Mesenchymal stem cell (in vitro differentiated cells and primary cell): ENCODE measurements at regions not wholly inside any gene's neighbourhood (a gene's known extent, or its start where the extent isn't known, plus 50 kb on each side); places are given as distances from the start of the nearest gene placed in this dataset.

Source experiments
- DNase-seq: peaks from one replicate; pipeline ENCODE4 v3.0.0-alpha.2; 2013
- H2AFZ ChIP-seq: one replicate; pipeline ENCODE4 v1.6.1; 2013; ENCODE audit warnings: low read depth, mild to moderate bottlenecking, control low read depth, inconsistent platforms, low read length, moderate library complexity
- H2AK5ac ChIP-seq: 2 replicates; pipeline ENCODE4 v1.6.1; 2013; ENCODE audit warnings: low read length, moderate library complexity, mild to moderate bottlenecking, inconsistent platforms; ENCODE audit not compliant: severe bottlenecking
- H2BK120ac ChIP-seq: one replicate; pipeline ENCODE4 v1.6.1; 2013; ENCODE audit warnings: low read depth, mild to moderate bottlenecking, inconsistent platforms, low read length, moderate library complexity
- H2BK12ac ChIP-seq, 2 experiments: one replicate each; pipeline ENCODE4 v1.6.1; 2013; ENCODE audit warnings: inconsistent platforms in 2 of 2, low read length in 2 of 2, mild to moderate bottlenecking in 2 of 2, moderate library complexity in 2 of 2, control low read depth in 1 of 2
- H2BK15ac ChIP-seq: one replicate; pipeline ENCODE4 v1.6.1; 2013; ENCODE audit warnings: mild to moderate bottlenecking, low read depth, inconsistent platforms; ENCODE audit not compliant: poor library complexity, severe bottlenecking
- H2BK5ac ChIP-seq: 2 replicates; pipeline ENCODE4 v1.6.1; 2013; ENCODE audit warnings: low read depth, mild to moderate bottlenecking, low read length, control low read depth, inconsistent platforms; ENCODE audit not compliant: poor library complexity, severe bottlenecking
- H3K14ac ChIP-seq, 2 experiments: one replicate each; pipeline ENCODE4 v1.6.1; 2013; ENCODE audit warnings: inconsistent platforms in 2 of 2, low read length in 2 of 2, control low read depth in 1 of 2, mild to moderate bottlenecking in 1 of 2, moderate library complexity in 1 of 2
- H3K18ac ChIP-seq, 2 experiments: one replicate each; pipeline ENCODE4 v1.6.1; 2013; ENCODE audit warnings: inconsistent platforms in 2 of 2, low read length in 2 of 2, control low read depth in 1 of 2, low read depth in 1 of 2, mild to moderate bottlenecking in 1 of 2
- H3K23ac ChIP-seq, 2 experiments: one replicate each; pipeline ENCODE4 v1.6.1; 2013; ENCODE audit warnings: inconsistent platforms in 2 of 2, low read length in 2 of 2, mild to moderate bottlenecking in 2 of 2, moderate library complexity in 2 of 2, control low read depth in 1 of 2
- H3K27ac ChIP-seq: 2 replicates; pipeline ENCODE4 v1.5.1; 2013; ENCODE audit warnings: mild to moderate bottlenecking, moderate library complexity, low read length, control low read depth, inconsistent platforms; ENCODE audit not compliant: poor library complexity, severe bottlenecking
- H3K27me3 ChIP-seq, 2 experiments: 2 replicates each; pipeline versions ENCODE4 v1.6.1 to v1.7.0; 2013; ENCODE audit warnings: low read length in 2 of 2, mild to moderate bottlenecking in 2 of 2, moderate library complexity in 2 of 2, control low read depth in 1 of 2, inconsistent platforms in 1 of 2; ENCODE audit not compliant: control insufficient read depth in 1 of 2, insufficient read depth in 1 of 2
- H3K36me3 ChIP-seq, 2 experiments: 2 replicates each; pipeline versions ENCODE4 v1.6.1 to v1.7.0; 2013; ENCODE audit warnings: low read length in 2 of 2, control low read depth in 1 of 2, inconsistent platforms in 1 of 2, low read depth in 1 of 2, mild to moderate bottlenecking in 1 of 2; ENCODE audit not compliant: insufficient read depth in 2 of 2, control insufficient read depth in 1 of 2
- H3K4ac ChIP-seq, 2 experiments: one replicate each; pipeline ENCODE4 v1.6.1; 2013; ENCODE audit warnings: inconsistent platforms in 2 of 2, low read length in 2 of 2, mild to moderate bottlenecking in 2 of 2, moderate library complexity in 2 of 2, control low read depth in 1 of 2, low read depth in 1 of 2
- H3K4me1 ChIP-seq: 2 replicates; pipeline ENCODE4 v1.6.1; 2013; ENCODE audit warnings: low read depth, low read length, control low read depth; ENCODE audit not compliant: control insufficient read depth, insufficient read depth
- H3K4me2 ChIP-seq: 2 replicates; pipeline ENCODE4 v1.6.1; 2013; ENCODE audit warnings: low read length, mild to moderate bottlenecking, inconsistent platforms; ENCODE audit not compliant: poor library complexity, severe bottlenecking
- H3K4me3 ChIP-seq, 2 experiments: 2 replicates each; pipeline versions ENCODE4 v1.5.1 to v1.7.0; 2013; ENCODE audit warnings: low read length in 2 of 2, mild to moderate bottlenecking in 2 of 2, control low read depth in 1 of 2, low read depth in 1 of 2; ENCODE audit not compliant: insufficient read depth in 1 of 2
- H3K79me1 ChIP-seq: replicated peaks from 2 replicates; pipeline ENCODE4 v1.6.1; 2013; ENCODE audit warnings: mild to moderate bottlenecking, control low read depth, low read length, inconsistent platforms; ENCODE audit not compliant: poor library complexity, severe bottlenecking
- H3K9ac ChIP-seq: 2 replicates; pipeline ENCODE4 v1.7.0; 2013; ENCODE audit warnings: mild to moderate bottlenecking, low read length, moderate library complexity
- H3K9me3 ChIP-seq: 2 replicates; pipeline ENCODE4 v1.7.0; 2013; ENCODE audit warnings: mild to moderate bottlenecking, low read length; ENCODE audit not compliant: control insufficient read depth
- H4K8ac ChIP-seq: one replicate; pipeline ENCODE4 v1.6.1; 2013; ENCODE audit warnings: inconsistent platforms, mild to moderate bottlenecking, low read length, moderate library complexity
- H4K91ac ChIP-seq: one replicate; pipeline ENCODE4 v1.6.1; 2013; ENCODE audit warnings: mild to moderate bottlenecking, low read length, inconsistent platforms
- WGBS: methylation state at CpG from one replicate; pipeline ENCODE4 v1.1.7; 2013; ENCODE audit warnings: mixed read lengths; 5-methylcytosine and 5-hydroxymethylcytosine counted together

DNA sequence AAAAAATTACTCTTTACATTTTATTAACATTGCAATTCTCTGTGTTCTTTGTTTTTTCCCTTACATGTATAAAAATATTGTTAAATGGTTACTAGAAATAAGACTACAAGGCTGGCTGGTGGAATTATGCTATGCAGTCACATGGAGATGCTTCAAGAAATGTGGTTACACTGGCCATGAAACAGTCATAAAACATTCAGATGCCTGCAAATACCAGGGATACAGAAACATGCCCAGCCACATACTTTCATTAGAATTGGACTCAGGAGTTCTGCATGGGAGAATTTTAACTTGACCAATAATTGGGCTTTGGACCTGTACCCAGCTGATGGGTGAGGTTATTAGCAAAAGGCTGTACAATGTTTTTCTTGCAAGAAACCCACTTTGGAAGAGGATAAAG, 1407.7 kb upstream of the SLC10A2 start:
- Histone ChIP-seq H2AFZ (no peak overlapping the region), H3K36me3 (no peaks in the 10 kb centered on the region), H4K8ac (no peak overlapping the region), H2BK5ac (no peak overlapping the region), H3K18ac (no peak overlapping the region), H3K9ac (no peak overlapping the region), H3K4me3 (no peak overlapping the region), H3K23ac (no peak overlapping the region), H3K27me3 (no peaks in the 10 kb centered on the region), H2BK15ac (no peak overlapping the region), H3K79me1 (no peaks in the 10 kb centered on the region), H2AK5ac (no peak overlapping the region), H3K4me1 (no peaks in the 10 kb centered on the region), H3K4me2 (no peak overlapping the region), H2BK12ac (no peak overlapping the region), H3K27ac (no peak overlapping the region), H4K91ac (no peak overlapping the region), H3K14ac (no peak overlapping the region), H3K4ac (no peak overlapping the region), H2BK120ac (no peak overlapping the region), H3K9me3 (peaks cover 6% of the 10 kb centered on the region)
- no peak for DNase-seq

DNA sequence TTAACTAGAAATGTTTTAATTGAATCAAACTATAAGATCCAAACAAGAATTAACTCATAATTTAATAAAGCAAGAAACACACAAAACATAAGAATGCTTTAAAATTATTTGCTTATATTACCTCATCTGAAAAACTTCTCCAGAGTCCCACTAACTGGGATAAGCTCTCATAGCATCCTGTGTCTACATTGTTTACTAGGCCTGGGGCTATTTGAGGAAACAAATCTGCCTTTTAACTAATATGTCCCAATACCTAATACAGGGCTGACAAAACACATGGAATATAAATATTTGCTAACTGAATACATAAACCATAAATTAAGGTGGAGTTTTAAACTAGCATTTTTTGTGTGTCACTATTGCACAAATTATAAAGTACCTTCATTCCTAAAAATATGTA, 1399.8 kb upstream of the SLC10A2 start:
- H3K27ac ChIP-seq: no peak overlapping the region
- H3K27me3 ChIP-seq: no peaks in the 10 kb centered on the region
- H2AFZ ChIP-seq: no peak overlapping the region

DNA sequence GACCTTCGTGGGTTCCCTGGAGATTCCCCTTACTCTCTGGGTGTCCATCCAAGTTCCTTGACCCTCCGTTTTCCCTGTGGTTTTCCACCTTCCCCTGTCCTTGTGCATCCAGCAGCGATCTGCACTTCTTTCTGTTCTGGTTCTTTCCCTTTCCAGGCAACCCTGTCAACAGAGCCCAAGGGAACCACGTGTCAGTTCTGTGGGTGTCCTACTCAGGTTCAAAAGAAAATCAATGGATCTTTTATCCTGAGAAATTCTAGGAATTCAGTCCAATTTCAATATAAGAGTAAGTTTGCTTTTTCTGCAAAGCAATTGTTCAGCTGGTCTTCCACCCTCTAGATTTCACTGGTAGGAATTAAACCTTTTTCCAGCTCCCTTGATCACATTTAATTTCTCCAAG, 1394.8 kb upstream of the SLC10A2 start:
- no peak for DNase-seq
- no peaks in the 10 kb centered on the region for H3K36me3 ChIP-seq
- H3K4ac ChIP-seq: no peak overlapping the region
- H3K18ac ChIP-seq: no peak overlapping the region
- H2AFZ ChIP-seq: no peak overlapping the region
- H2BK5ac ChIP-seq: no peak overlapping the region
- H3K79me1 ChIP-seq: no peaks in the 10 kb centered on the region
- no peak overlapping the region for H2BK120ac ChIP-seq
- H3K4me2 ChIP-seq: no peak overlapping the region
- no peaks in the 10 kb centered on the region for H3K27me3 ChIP-seq
- no peak overlapping the region for H2BK12ac ChIP-seq
- WGBS: 89% methylated on average over 2 of the region's 4 CpGs
- no peak overlapping the region for H3K4me3 ChIP-seq
- no peak overlapping the region for H3K14ac ChIP-seq
- no peak overlapping the region for H3K9ac ChIP-seq
- H4K91ac ChIP-seq: no peak overlapping the region
- H4K8ac ChIP-seq: no peak overlapping the region
- H3K9me3 ChIP-seq: peaks cover 15% of the 10 kb centered on the region
- H2BK15ac ChIP-seq: no peak overlapping the region
- no peak overlapping the region for H3K27ac ChIP-seq
- no peak overlapping the region for H3K23ac ChIP-seq
- H2AK5ac ChIP-seq: no peak overlapping the region
- H3K4me1 ChIP-seq: no peaks in the 10 kb centered on the region

More for the DNA sequence above, 1399.8 kb upstream of the SLC10A2 start:
- Histone ChIP-seq H2BK15ac (no peak overlapping the region), H2BK12ac (no peak overlapping the region), H3K4me3 (no peak overlapping the region), H3K18ac (no peak overlapping the region), H3K4ac (no peak overlapping the region), H3K23ac (no peak overlapping the region), H2BK5ac (no peak overlapping the region), H3K9ac (no peak overlapping the region), H4K91ac (no peak overlapping the region), H3K14ac (no peak overlapping the region), H3K79me1 (no peaks in the 10 kb centered on the region), H2AK5ac (no peak overlapping the region), H3K9me3 (peaks cover 10% of the 10 kb centered on the region), H3K36me3 (no peaks in the 10 kb centered on the region), H4K8ac (no peak overlapping the region), H3K4me2 (no peak overlapping the region), H3K4me1 (no peaks in the 10 kb centered on the region), H2BK120ac (no peak overlapping the region)
- peak; percentile 64 for DNase-seq

DNA sequence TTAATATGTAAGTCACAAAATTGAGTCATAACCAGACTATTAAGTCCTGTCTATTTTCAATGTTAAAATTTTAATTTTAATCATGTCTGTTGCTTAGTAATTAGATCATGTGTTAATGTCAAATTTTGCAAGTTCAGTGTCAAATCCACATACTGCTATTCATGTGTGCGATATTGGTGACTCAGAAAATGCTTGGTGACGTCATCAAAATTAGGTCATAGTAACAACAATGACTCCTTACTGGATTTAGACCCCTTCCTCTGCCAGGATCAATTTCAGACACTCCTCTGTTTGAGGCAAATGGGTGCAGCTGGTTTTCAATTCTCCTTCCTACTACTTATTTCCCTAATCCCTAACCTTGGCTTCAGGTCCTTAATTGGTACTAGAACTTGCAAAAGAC, 1394.3 kb upstream of the SLC10A2 start:
- H3K9ac ChIP-seq: no peak overlapping the region
- H3K18ac ChIP-seq: no peak overlapping the region
- H4K91ac ChIP-seq: no peak overlapping the region
- H3K23ac ChIP-seq: no peak overlapping the region
- no peaks in the 10 kb centered on the region for H3K79me1 ChIP-seq
- H3K36me3 ChIP-seq: no peaks in the 10 kb centered on the region
- H3K4me2 ChIP-seq: no peak overlapping the region
- no peak overlapping the region for H2BK5ac ChIP-seq
- H3K14ac ChIP-seq: no peak overlapping the region
- H2AFZ ChIP-seq: no peak overlapping the region
- 67% methylated on average over 2 of the region's 2 CpGs for WGBS
- H3K9me3 ChIP-seq: peaks cover 15% of the 10 kb centered on the region
- H3K4me3 ChIP-seq: no peak overlapping the region
- DNase-seq: no peak
- H2AK5ac ChIP-seq: no peak overlapping the region
- no peak overlapping the region for H3K4ac ChIP-seq
- H3K27ac ChIP-seq: no peak overlapping the region
- H4K8ac ChIP-seq: no peak overlapping the region
- no peak overlapping the region for H2BK12ac ChIP-seq
- H3K27me3 ChIP-seq: no peaks in the 10 kb centered on the region
- no peaks in the 10 kb centered on the region for H3K4me1 ChIP-seq
- H2BK15ac ChIP-seq: no peak overlapping the region
- H2BK120ac ChIP-seq: no peak overlapping the region
